ENCODE measurements at regions not wholly inside any gene's neighbourhood (a gene's known extent, or its start where the extent isn't known, plus 50 kb on each side); places are given as distances from the start of the nearest gene placed in this dataset.
"Not testable (repeated sequence)": the region's sequence is repeated elsewhere in the genome, so short reads cannot be mapped to it uniquely, and the experiment has no call there.

DNA sequence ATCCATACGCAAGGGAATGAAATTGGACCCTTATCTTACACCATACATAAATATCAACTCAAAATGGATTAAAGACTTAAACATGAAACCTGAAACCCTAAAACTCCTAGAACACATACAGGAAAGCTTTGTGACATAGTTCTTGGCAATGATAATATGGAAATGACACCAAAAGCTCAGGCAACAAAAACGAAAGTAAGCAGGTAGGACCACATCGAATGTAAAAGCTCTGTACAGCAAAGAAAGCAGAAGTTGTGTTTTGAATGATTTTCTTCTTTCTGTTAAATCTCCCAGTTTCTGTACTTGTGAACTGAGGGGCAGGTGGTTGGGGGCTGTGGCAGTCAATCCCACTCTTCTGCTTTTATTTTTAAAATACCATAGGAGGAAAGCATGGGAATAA, 368.4 kb upstream of the PODXL start:
- no peak overlapping the region for H3K4me3 ChIP-seq (ENCODE audit: control insufficient read depth, low read depth, low read length)
- no peak for TF ChIP-seq CTCF (conservative IDR thresholded peaks at IDR 0.05; ENCODE audit: control insufficient read depth, insufficient read depth, low read depth, low read length)
- DNase-seq (ENCODE audit: low read depth), result no peak

DNA sequence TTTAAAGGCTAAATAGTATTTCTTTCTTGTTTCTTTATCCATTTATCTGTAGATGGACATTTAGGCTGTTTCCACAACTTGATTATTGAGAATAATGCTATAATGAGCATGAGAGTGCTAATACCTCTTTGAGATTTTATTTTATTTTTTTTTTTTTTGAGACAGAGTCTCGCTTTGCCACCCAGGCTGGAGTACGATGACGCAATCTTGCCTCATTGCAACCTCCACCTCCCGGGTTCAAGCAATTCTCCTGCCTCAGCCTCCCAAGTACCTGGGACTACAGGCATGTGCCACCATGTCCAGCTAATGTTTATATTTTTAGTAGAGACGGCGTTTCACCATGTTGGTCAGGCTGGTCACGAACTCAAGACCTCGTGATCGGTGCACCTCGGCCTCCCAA, 366.5 kb upstream of the PODXL start:
- DNase-seq (ENCODE audit: low read depth); H3K4me3 ChIP-seq (ENCODE audit: control insufficient read depth, low read depth, low read length): not testable (repeated sequence)

DNA sequence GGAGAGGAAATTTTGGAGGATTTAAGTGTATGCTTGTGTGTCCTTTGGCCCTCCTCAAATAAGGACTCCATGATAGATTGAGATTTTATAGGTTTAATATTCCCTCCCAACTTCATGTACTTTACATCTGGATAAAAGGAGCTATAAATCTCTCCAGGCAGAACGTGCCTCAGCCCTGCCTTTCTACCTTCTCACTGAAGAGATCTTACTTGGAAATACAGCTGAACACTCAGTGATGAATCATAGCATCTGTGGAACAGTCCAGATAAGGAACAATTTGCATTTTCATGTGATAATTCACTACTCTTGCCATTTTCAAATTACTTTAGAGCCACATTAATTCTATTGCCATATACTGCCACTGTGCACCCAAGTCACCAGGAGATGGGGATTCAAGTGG, 364.6 kb upstream of the PODXL start:
- peak; percentile 5 for DNase-seq (ENCODE audit: low read depth)
- TF ChIP-seq CTCF (conservative IDR thresholded peaks at IDR 0.05; ENCODE audit: control insufficient read depth, insufficient read depth, low read depth, low read length), result no peak
- H3K4me3 ChIP-seq (ENCODE audit: control insufficient read depth, low read depth, low read length), result no peak overlapping the region

- no peak for TF ChIP-seq CTCF (conservative IDR thresholded peaks at IDR 0.05; ENCODE audit: control insufficient read depth, insufficient read depth, low read depth, low read length)
- DNase-seq (ENCODE audit: low read depth), result no peak
- no peak overlapping the region for H3K4me3 ChIP-seq (ENCODE audit: control insufficient read depth, low read depth, low read length)
Measured at GRCh38 chr7:131919920-131920709, 363.7 kb upstream of the PODXL start.

GRCh38 chr7:131911112-131911511, 354.7 kb upstream of the PODXL start:
- DNase-seq (ENCODE audit: low read depth), result no peak
- TF ChIP-seq CTCF (conservative IDR thresholded peaks at IDR 0.05; ENCODE audit: control insufficient read depth, insufficient read depth, low read depth, low read length), result no peak
- H3K4me3 ChIP-seq (ENCODE audit: control insufficient read depth, low read depth, low read length), result no peak overlapping the region

DNA sequence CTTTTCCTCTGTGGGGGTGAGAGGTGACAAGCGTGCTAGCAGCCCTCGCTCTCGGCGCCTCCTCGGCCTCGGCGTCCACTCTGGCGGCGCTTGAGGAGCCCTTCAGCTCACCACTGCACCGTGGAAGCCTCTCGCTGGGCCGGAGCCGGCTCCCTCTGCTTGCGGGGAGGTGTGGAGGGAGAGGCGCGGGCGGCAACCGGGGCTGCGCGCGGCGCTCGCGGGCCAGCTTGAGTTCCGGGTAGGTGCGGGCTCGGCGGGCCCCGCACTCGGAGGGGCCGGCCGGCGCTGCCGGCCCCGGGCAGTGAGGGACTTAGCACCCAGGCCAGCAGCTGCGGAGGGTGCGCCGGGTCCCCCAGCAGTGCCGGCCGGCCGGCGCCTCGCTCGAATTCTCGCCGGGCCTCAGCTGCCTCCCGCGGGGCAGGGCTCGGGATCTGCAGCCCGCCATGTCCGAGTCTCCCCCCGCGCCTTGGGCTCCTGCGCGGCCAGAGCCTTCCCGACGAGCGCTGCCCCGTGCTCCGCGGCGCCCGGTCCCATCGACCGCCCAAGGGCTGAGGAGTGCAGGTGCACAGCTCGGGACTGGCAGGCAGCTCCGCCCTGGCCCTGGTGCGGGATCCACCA, 352.8 kb upstream of the PODXL start:
- no peak for TF ChIP-seq CTCF (conservative IDR thresholded peaks at IDR 0.05; ENCODE audit: control insufficient read depth, insufficient read depth, low read depth, low read length)
- H3K4me3 ChIP-seq (ENCODE audit: control insufficient read depth, low read depth, low read length), result no peak overlapping the region
- no peak for DNase-seq (ENCODE audit: low read depth)

- no peak for TF ChIP-seq CTCF (conservative IDR thresholded peaks at IDR 0.05; ENCODE audit: control insufficient read depth, insufficient read depth, low read depth, low read length)
- no peak overlapping the region for H3K4me3 ChIP-seq (ENCODE audit: control insufficient read depth, low read depth, low read length)
- no peak for DNase-seq (ENCODE audit: low read depth)
Measured at GRCh38 chr7:131908714-131909113, 352.3 kb upstream of the PODXL start.

Measured in fibroblast of mammary gland (primary cell).